K562 (cell line): ENCODE measurements at regions not wholly inside any gene's neighbourhood (a gene's known extent, or its start where the extent isn't known, plus 50 kb on each side); places are given as distances from the start of the nearest gene placed in this dataset.

ENCODE experiments used
- ATAC-seq: fragments of 200-7000 bp; cut with Tn5 transposase; 3 replicates; pipeline ENCODE4 v1.9.1; 2020; ENCODE audit warnings: moderate library complexity
- BruUV-seq: library from RNA; stranded (reverse); fragments of 400-500 nt; replicated peaks from 2 replicates; lab custom pipeline; 2021; lab: Mats Ljungman, UMichigan
- CTCF ChIA-PET: fragments of 300-600 bp; formaldehyde crosslinking; extraction: SDS; loops from one replicate; lab custom pipeline; 2021; ENCODE audit warnings: low intra/inter-chr PET ratio; lab: Yijun Ruan, JAX
- POLR2A ChIA-PET: fragments of 300-600, 350-650 bp; sonication (Branson Sonifier 250); formaldehyde crosslinking; extraction: SDS; loops from one replicate; lab custom pipeline; 2021; ENCODE audit warnings: antibody characterized with exemption, inconsistent platforms; lab: Yijun Ruan, JAX
- DNase-seq, 4 experiments: peaks; one replicate each; pipeline versions ENCODE4 v3.0.0 to v3.0.0-alpha.2; 2011 to 2018; ENCODE audit warnings: low spot score in 3 of 4, mixed read lengths in 3 of 4; ENCODE audit errors: extremely low read depth in 1 of 4
- FAIRE-seq: peaks from 2 replicates; lab custom pipeline; 2011; peaks lifted over from hg19 to GRCh38; lab: Jason Lieb, UNC
- H2AFZ ChIP-seq: 2 replicates; pipeline ENCODE4 v1.6.0; 2011; ENCODE audit warnings: low read depth, low read length, control low read depth, inconsistent platforms
- H3K27ac ChIP-seq: fragments of 200-600 bp; 3 replicates; pipeline ENCODE4 v1.8.0; 2011; ENCODE audit warnings: low read depth, mild to moderate bottlenecking, control low read depth, inconsistent platforms, low read length, moderate library complexity, mixed read lengths; ENCODE audit errors: extremely low read depth
- H3K27me3 ChIP-seq, 2 experiments: fragments of 300-600 bp in 1 of 2; 2 replicates in 1 of 2; 3 replicates in 1 of 2; pipeline versions ENCODE4 v1.6.0 to v1.8.0; 2011; ENCODE audit warnings: inconsistent platforms in 2 of 2, low read length in 2 of 2, mild to moderate bottlenecking in 1 of 2, mixed read lengths in 1 of 2, moderate library complexity in 1 of 2; ENCODE audit not compliant: control insufficient read depth in 2 of 2, insufficient read depth in 2 of 2
- H3K36me3 ChIP-seq: fragments of 300-600 bp; 3 replicates; pipeline ENCODE4 v1.8.0; 2011; ENCODE audit warnings: mild to moderate bottlenecking, low read length, inconsistent platforms; ENCODE audit not compliant: control insufficient read depth, insufficient read depth
- H3K4me1 ChIP-seq, 2 experiments: fragments of 200-600 bp in 1 of 2; replicated peaks in 1 of 2; 2 replicates in 1 of 2; 3 replicates in 1 of 2; pipeline versions ENCODE4 v1.5.1 to v1.8.0; 2011; ENCODE audit warnings: inconsistent platforms in 2 of 2, low read length in 2 of 2, mild to moderate bottlenecking in 1 of 2, mixed read lengths in 1 of 2, moderate library complexity in 1 of 2; ENCODE audit not compliant: control insufficient read depth in 2 of 2, insufficient read depth in 2 of 2
- H3K4me2 ChIP-seq: 2 replicates; pipeline ENCODE4 v1.6.1; 2011; ENCODE audit warnings: low read length, control low read depth, inconsistent platforms, mixed read lengths; ENCODE audit not compliant: insufficient read depth
- H3K4me3 ChIP-seq: fragments of 200-600 bp; sonication (generic), shearing (Covaris generic); 2 replicates; pipeline ENCODE4 v1.5.1; 2016; ENCODE audit warnings: control low read depth, inconsistent platforms
- H3K79me2 ChIP-seq: fragments of 200-600 bp; 3 replicates; pipeline ENCODE4 v1.8.0; 2011; ENCODE audit warnings: low read length, inconsistent platforms; ENCODE audit not compliant: control insufficient read depth, insufficient read depth
- H3K9ac ChIP-seq, 2 experiments: 2 replicates each; pipeline versions ENCODE4 v1.6.0 to v1.6.1; 2011; ENCODE audit warnings: low read depth in 2 of 2, low read length in 2 of 2, control low read depth in 1 of 2, inconsistent platforms in 1 of 2, mild to moderate bottlenecking in 1 of 2, mixed read lengths in 1 of 2; ENCODE audit not compliant: insufficient read depth in 1 of 2
- H3K9me1 ChIP-seq: one replicate; pipeline ENCODE4 v1.6.0; 2011; ENCODE audit warnings: inconsistent platforms, mild to moderate bottlenecking, low read length, moderate library complexity; ENCODE audit not compliant: control insufficient read depth, insufficient read depth
- H3K9me3 ChIP-seq: replicated peaks from 2 replicates; pipeline ENCODE4 v1.5.1; 2011; ENCODE audit warnings: low read depth, low read length, inconsistent platforms; ENCODE audit not compliant: control insufficient read depth, insufficient read depth
- H4K20me1 ChIP-seq: replicated peaks from 2 replicates; pipeline ENCODE4 v1.6.1; 2011; ENCODE audit warnings: low read length, inconsistent platforms, mixed read lengths; ENCODE audit not compliant: control insufficient read depth, insufficient read depth
- ATF1 ChIP-seq, 2 experiments: fragments of 450-650 bp in 1 of 2; IDR thresholded peaks; 2 replicates each; pipeline ENCODE4 v1.6.1; 2016; ENCODE audit warnings: missing compliant biosample characterization in 1 of 2, missing genetic modification characterization in 1 of 2
- BCOR ChIP-seq: fragments of 450-650 bp; IDR thresholded peaks from 2 replicates; pipeline ENCODE4 v1.6.1; 2016
- BHLHE40 ChIP-seq: IDR thresholded peaks from 2 replicates; pipeline ENCODE4 v1.6.1; 2011; ENCODE audit warnings: low read length, improper control_type of control experiment
- EP300 ChIP-seq: IDR thresholded peaks from 2 replicates; pipeline ENCODE4 v1.6.1; 2012; ENCODE audit warnings: low read length, improper control_type of control experiment
- FOXK2 ChIP-seq, 2 experiments: fragments of 450-650 bp; IDR thresholded peaks in 1 of 2; conservative IDR thresholded peaks in 1 of 2; 2 replicates each; pipeline ENCODE4 v1.6.1; 2016; ENCODE audit warnings: low read depth in 2 of 2, mild to moderate bottlenecking in 1 of 2
- ZC3H11A ChIP-seq: IDR thresholded peaks from 2 replicates; pipeline ENCODE4 v1.6.1; 2012; ENCODE audit warnings: low read depth, low read length, improper control_type of control experiment
- ZNF77 ChIP-seq: fragments of 250-450 bp; sonication (Bioruptor Pico); IDR thresholded peaks from 2 replicates; pipeline ENCODE4 v1.5.0; 2020
- ZNF785 ChIP-seq: fragments of 250-450 bp; sonication (Bioruptor Pico); IDR thresholded peaks from 2 replicates; pipeline ENCODE4 v1.4.0; 2020; ENCODE audit warnings: mild to moderate bottlenecking
- WGBS: fragments of 100-300 bp; shearing (Covaris generic); methylation state at CpG from one replicate; pipeline ENCODE4 v1.1.6; 2016; ENCODE audit warnings: low coverage, mixed read lengths; ENCODE audit not compliant: insufficient coverage; ENCODE audit errors: missing lambda C conversion rate; 5-methylcytosine and 5-hydroxymethylcytosine counted together
- in situ Hi-C: fragments of 300-500 bp; cut with MboI; formaldehyde crosslinking; loops from 4 replicates; pipeline ENCODE4 v1.15.0; 2018; ENCODE audit warnings: inconsistent platforms, mixed read lengths
- intact Hi-C: fragments of 100-400 bp; cut with micrococcal nuclease; formaldehyde crosslinking; loops from 2 replicates; pipeline ENCODE4 v1.14.2; 2022
- TF ChIP-seq, protein P1 (sequence below): fragments of 450-650 bp; formaldehyde crosslinking; IDR thresholded peaks from 2 replicates; pipeline ENCODE4 v1.4.0; 2020; ENCODE audit warnings: mild to moderate bottlenecking, moderate library complexity
- TF ChIP-seq, protein P2 (sequence below): fragments of 250-450 bp; sonication (Bioruptor Pico); IDR thresholded peaks from 2 replicates; pipeline ENCODE4 v1.4.0; 2020; ENCODE audit warnings: mild to moderate bottlenecking
- TF ChIP-seq, protein P3 (sequence below): IDR thresholded peaks from 3 replicates; pipeline ENCODE4 v1.6.1; 2011; ENCODE audit warnings: borderline replicate concordance, mild to moderate bottlenecking, moderate library complexity; ENCODE audit not compliant: insufficient read length; ENCODE audit errors: extremely low read depth

DNA sequence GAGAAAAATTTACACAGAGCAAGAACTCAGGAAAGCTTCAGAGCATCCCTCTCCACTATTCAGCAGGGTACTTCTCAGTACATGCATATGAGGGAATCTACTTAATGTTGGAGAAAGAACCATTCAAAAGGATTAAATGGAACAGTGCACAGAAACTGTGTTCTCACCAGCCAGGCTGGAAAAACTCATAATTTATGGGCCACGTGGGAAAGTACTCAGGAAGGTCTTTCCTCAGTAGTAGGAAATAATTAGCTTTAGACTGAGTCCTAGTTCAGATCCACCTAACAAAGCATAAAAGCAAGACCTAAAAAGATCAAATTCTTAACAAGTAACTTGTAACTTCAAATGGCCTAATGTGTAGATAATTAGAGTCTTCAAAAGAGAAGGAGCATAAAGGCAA lies 134.0 kb downstream of the FAM76B start:
- no TSS peak for BruUV-seq
- Histone ChIP-seq H4K20me1 (no peaks in the 10 kb centered on the region), H3K9me1 (no peaks in the 10 kb centered on the region), H2AFZ (peak overlapping the region; percentile 20; the same call in 1 of the 2 replicates), H3K9me3 (no peaks in the 10 kb centered on the region), H3K4me2 (no peak overlapping the region), H3K9ac (no peak overlapping the region), H3K36me3 (no peaks in the 10 kb centered on the region), H3K4me1 (peaks cover 0 to 11% of the 10 kb centered on the region in 2 experiments; a peak in 3 of 5 replicates), H3K79me2 (no peaks in the 10 kb centered on the region), H3K27ac (no peak overlapping the region), H3K27me3 (no peaks in the 10 kb centered on the region), H3K4me3 (no peak overlapping the region)
- no peak for DNase-seq
- no peak for ATAC-seq
- 7% methylated on average over 1 of the region's 1 CpG for WGBS
- no peak for FAIRE-seq
- ChIA-PET CTCF (no interaction called here), POLR2A (interaction anchor here (0.6 kb wide), 1 partner anchor 90 kb away, joined by 3 read pairs; no protein-coding TSS in a partner anchor)
- in situ Hi-C loops (no loop called here), intact Hi-C loops (no loop called here)
- TF ChIP-seq EP300 = no peak
- TF ChIP-seq FOXK2 (conservative IDR thresholded peaks at IDR 0.05 in 1 of 2, IDR thresholded peaks at IDR 0.05 in 1 of 2; ENCODE audit: low read depth in 2 of 2) = no peak
- TF ChIP-seq, protein P1, sequence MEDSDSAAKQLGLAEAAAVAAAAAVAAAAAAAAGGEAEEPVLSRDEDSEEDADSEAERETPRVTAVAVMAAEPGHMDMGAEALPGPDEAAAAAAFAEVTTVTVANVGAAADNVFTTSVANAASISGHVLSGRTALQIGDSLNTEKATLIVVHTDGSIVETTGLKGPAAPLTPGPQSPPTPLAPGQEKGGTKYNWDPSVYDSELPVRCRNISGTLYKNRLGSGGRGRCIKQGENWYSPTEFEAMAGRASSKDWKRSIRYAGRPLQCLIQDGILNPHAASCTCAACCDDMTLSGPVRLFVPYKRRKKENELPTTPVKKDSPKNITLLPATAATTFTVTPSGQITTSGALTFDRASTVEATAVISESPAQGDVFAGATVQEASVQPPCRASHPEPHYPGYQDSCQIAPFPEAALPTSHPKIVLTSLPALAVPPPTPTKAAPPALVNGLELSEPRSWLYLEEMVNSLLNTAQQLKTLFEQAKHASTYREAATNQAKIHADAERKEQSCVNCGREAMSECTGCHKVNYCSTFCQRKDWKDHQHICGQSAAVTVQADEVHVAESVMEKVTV (CRISPR knock-in tag) = no peak

GRCh38 chr11:95653680-95654079 lies 135.9 kb downstream of the FAM76B start:
- no peaks in the 10 kb centered on the region for H3K36me3 ChIP-seq
- FAIRE-seq (no peak), ATAC-seq (no peak), DNase-seq (no peak)
- H3K4me2 ChIP-seq = no peak overlapping the region
- H3K27ac ChIP-seq = no peak overlapping the region
- H3K9me3 ChIP-seq = no peaks in the 10 kb centered on the region
- no TSS peak for BruUV-seq
- no peaks in the 10 kb centered on the region for H4K20me1 ChIP-seq
- peaks cover 0 to 11% of the 10 kb centered on the region in 2 experiments; a peak in 3 of 5 replicates for H3K4me1 ChIP-seq
- ChIA-PET CTCF (no interaction called here), POLR2A (no interaction called here)
- no peak overlapping the region for H3K9ac ChIP-seq
- 61% methylated on average over 1 of the region's 1 CpG for WGBS
- no peaks in the 10 kb centered on the region for H3K9me1 ChIP-seq
- no peak overlapping the region for H2AFZ ChIP-seq
- no peaks in the 10 kb centered on the region for H3K27me3 ChIP-seq
- in situ Hi-C loops (no loop called here), intact Hi-C loops (no loop called here)
- no peaks in the 10 kb centered on the region for H3K79me2 ChIP-seq
- no peak overlapping the region for H3K4me3 ChIP-seq
- TF ChIP-seq ATF1 (CRISPR knock-in tag; IDR thresholded peaks at IDR 0.05) (no peak), ATF1 (tag; IDR thresholded peaks at IDR 0.05) (no peak), ZNF785 (CRISPR knock-in tag) (no peak), ZC3H11A (no peak), BHLHE40 (no peak), BCOR (no peak), ZNF77 (no peak)
- TF ChIP-seq, protein P2, sequence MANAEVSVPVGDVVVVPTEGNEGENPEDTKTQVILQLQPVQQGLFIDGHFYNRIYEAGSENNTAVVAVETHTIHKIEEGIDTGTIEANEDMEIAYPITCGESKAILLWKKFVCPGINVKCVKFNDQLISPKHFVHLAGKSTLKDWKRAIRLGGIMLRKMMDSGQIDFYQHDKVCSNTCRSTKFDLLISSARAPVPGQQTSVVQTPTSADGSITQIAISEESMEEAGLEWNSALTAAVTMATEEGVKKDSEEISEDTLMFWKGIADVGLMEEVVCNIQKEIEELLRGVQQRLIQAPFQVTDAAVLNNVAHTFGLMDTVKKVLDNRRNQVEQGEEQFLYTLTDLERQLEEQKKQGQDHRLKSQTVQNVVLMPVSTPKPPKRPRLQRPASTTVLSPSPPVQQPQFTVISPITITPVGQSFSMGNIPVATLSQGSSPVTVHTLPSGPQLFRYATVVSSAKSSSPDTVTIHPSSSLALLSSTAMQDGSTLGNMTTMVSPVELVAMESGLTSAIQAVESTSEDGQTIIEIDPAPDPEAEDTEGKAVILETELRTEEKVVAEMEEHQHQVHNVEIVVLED (CRISPR knock-in tag) = no peak
- TF ChIP-seq, protein P3, sequence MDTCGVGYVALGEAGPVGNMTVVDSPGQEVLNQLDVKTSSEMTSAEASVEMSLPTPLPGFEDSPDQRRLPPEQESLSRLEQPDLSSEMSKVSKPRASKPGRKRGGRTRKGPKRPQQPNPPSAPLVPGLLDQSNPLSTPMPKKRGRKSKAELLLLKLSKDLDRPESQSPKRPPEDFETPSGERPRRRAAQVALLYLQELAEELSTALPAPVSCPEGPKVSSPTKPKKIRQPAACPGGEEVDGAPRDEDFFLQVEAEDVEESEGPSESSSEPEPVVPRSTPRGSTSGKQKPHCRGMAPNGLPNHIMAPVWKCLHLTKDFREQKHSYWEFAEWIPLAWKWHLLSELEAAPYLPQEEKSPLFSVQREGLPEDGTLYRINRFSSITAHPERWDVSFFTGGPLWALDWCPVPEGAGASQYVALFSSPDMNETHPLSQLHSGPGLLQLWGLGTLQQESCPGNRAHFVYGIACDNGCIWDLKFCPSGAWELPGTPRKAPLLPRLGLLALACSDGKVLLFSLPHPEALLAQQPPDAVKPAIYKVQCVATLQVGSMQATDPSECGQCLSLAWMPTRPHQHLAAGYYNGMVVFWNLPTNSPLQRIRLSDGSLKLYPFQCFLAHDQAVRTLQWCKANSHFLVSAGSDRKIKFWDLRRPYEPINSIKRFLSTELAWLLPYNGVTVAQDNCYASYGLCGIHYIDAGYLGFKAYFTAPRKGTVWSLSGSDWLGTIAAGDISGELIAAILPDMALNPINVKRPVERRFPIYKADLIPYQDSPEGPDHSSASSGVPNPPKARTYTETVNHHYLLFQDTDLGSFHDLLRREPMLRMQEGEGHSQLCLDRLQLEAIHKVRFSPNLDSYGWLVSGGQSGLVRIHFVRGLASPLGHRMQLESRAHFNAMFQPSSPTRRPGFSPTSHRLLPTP = no peak
